Hepatocyte (in vitro differentiated cells): ENCODE measurements at regions not wholly inside any gene's neighbourhood (a gene's known extent, or its start where the extent isn't known, plus 50 kb on each side); places are given as distances from the start of the nearest gene placed in this dataset.

Experiments used
- CTCF ChIP-seq: fragments of 200-600 bp; sonication (generic); IDR thresholded peaks from 2 replicates; pipeline ENCODE4 v1.5.1; 2016; ENCODE audit warnings: antibody characterized with exemption, mild to moderate bottlenecking; ENCODE audit not compliant: poor library complexity
- EZH2 ChIP-seq: fragments of 200-600 bp; sonication (generic); IDR thresholded peaks from 2 replicates; pipeline ENCODE4 v1.6.1; 2016; ENCODE audit warnings: antibody characterized with exemption, mild to moderate bottlenecking, borderline replicate concordance

DNA sequence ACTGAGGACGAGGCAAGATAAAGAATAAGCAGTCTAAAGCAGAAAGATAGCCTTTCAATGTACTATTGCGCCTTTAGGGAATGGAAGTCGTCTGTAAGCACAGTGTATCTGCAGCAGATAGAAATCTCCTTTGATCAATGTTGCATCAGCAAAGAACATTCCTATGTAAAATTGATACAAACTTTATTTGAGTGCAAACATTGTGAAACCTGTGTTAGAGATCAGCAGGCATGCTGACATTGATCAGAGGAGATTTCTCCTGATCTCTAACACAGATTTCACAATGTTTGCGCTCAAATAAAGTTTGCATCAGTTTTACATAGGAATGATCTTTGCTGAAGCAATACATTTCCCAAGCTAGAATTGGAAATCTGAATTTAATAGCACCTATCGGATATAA lies 1446.8 kb downstream of the MRPL39 start:
- TF ChIP-seq CTCF (no peak), EZH2 (no peak)
